ENCODE measurements at regions not wholly inside any gene's neighbourhood (a gene's known extent, or its start where the extent isn't known, plus 50 kb on each side); places are given as distances from the start of the nearest gene placed in this dataset.

- Histone ChIP-seq H3K27ac (replicated peaks) (no peak overlapping the region), H3K4me3 (replicated peaks; ENCODE audit: insufficient read depth, low read length) (no peak overlapping the region), H3K27me3 (ENCODE audit: insufficient read depth, poor library complexity, severe bottlenecking) (no peaks in the 10 kb centered on the region)
- DNase-seq (ENCODE audit: low read depth in 1 of 2, low spot score in 1 of 2) = no peak
- TF ChIP-seq CTCF (IDR thresholded peaks at IDR 0.05; ENCODE audit: insufficient read depth, low read length) = no peak
- TF ChIP-seq GABPA (IDR thresholded peaks at IDR 0.05; ENCODE audit: low read depth) = no peak
- TF ChIP-seq REST (IDR thresholded peaks at IDR 0.05; ENCODE audit: insufficient replicate concordance, low read depth) = no peak
- no peak for TF ChIP-seq POLR2AphosphoS5 (IDR thresholded peaks at IDR 0.05; ENCODE audit: low read depth)
- TF ChIP-seq SPI1 (IDR thresholded peaks at IDR 0.05; ENCODE audit: borderline replicate concordance, low read depth) = no peak
These were observed 804.5 kb upstream of the SOX9 start for GRCh38 chr17:71316176-71316897.

GRCh38 chr17:71320009-71320796 lies 800.6 kb upstream of the SOX9 start:
- no peak for DNase-seq (ENCODE audit: low read depth in 1 of 2, low spot score in 1 of 2)
- Histone ChIP-seq H3K27me3 (ENCODE audit: insufficient read depth, poor library complexity, severe bottlenecking) (no peaks in the 10 kb centered on the region), H3K4me3 (replicated peaks; ENCODE audit: insufficient read depth, low read length) (no peak overlapping the region), H3K27ac (replicated peaks) (no peak overlapping the region)
- TF ChIP-seq POLR2AphosphoS5 (IDR thresholded peaks at IDR 0.05; ENCODE audit: low read depth) (no peak), GABPA (IDR thresholded peaks at IDR 0.05; ENCODE audit: low read depth) (no peak), CTCF (IDR thresholded peaks at IDR 0.05; ENCODE audit: insufficient read depth, low read length) (no peak)

GRCh38 chr17:71325117-71325516 lies 795.7 kb upstream of the SOX9 start:
- DNase-seq (ENCODE audit: low read depth in 1 of 2, low spot score in 1 of 2) = no peak
- no peak overlapping the region for H3K4me3 ChIP-seq (replicated peaks; ENCODE audit: insufficient read depth, low read length)
- H3K27me3 ChIP-seq (ENCODE audit: insufficient read depth, poor library complexity, severe bottlenecking) = peaks cover 2% of the 10 kb centered on the region
- TF ChIP-seq CTCF (IDR thresholded peaks at IDR 0.05; ENCODE audit: insufficient read depth, low read length) (no peak), SPI1 (IDR thresholded peaks at IDR 0.05; ENCODE audit: borderline replicate concordance, low read depth) (no peak), GABPA (IDR thresholded peaks at IDR 0.05; ENCODE audit: low read depth) (no peak), REST (IDR thresholded peaks at IDR 0.05; ENCODE audit: insufficient replicate concordance, low read depth) (no peak), POLR2AphosphoS5 (IDR thresholded peaks at IDR 0.05; ENCODE audit: low read depth) (no peak)
- H3K27ac ChIP-seq (replicated peaks) = no peak overlapping the region

All from HL-60 (cell line).